Liver (tissue), 8 donors: ENCODE measurements at regions not wholly inside any gene's neighbourhood (a gene's known extent, or its start where the extent isn't known, plus 50 kb on each side); places are given as distances from the start of the nearest gene placed in this dataset.

Experiments used
- DNase-seq: peaks from one replicate; pipeline ENCODE4 v3.0.0-alpha.2; 2017; ENCODE audit warnings: low spot score
- H3K27ac ChIP-seq, 2 donors: one replicate each; pipeline ENCODE4 v1.7.0; 2013; ENCODE audit warnings: inconsistent platforms in 2 of 2, low read length in 2 of 2, control low read depth in 1 of 2, low read depth in 1 of 2, mild to moderate bottlenecking in 1 of 2
- H3K27me3 ChIP-seq, 4 donors: one replicate each; pipeline versions ENCODE4 v1.6.1 to v1.7.0; 2013; ENCODE audit warnings: low read length in 3 of 4, inconsistent platforms in 1 of 4, mild to moderate bottlenecking in 1 of 4, moderate library complexity in 1 of 4; ENCODE audit not compliant: control insufficient read depth in 4 of 4, insufficient read depth in 4 of 4
- H3K36me3 ChIP-seq, 4 donors: one replicate each; pipeline versions ENCODE4 v1.6.1 to v1.7.0; 2013; ENCODE audit warnings: low read length in 3 of 4, mild to moderate bottlenecking in 3 of 4, low read depth in 1 of 4, moderate library complexity in 1 of 4; ENCODE audit not compliant: control insufficient read depth in 4 of 4, insufficient read depth in 3 of 4
- H3K4me1 ChIP-seq, 4 donors: one replicate each; pipeline versions ENCODE4 v1.6.1 to v1.7.0; 2013; ENCODE audit warnings: low read length in 3 of 4, mild to moderate bottlenecking in 3 of 4, moderate library complexity in 1 of 4; ENCODE audit not compliant: control insufficient read depth in 4 of 4, insufficient read depth in 4 of 4
- H3K4me3 ChIP-seq, 3 donors: one replicate each; pipeline versions ENCODE4 v1.6.1 to v1.7.0; 2013; ENCODE audit warnings: low read length in 3 of 3, control low read depth in 1 of 3, low read depth in 1 of 3, mild to moderate bottlenecking in 1 of 3
- H3K9ac ChIP-seq, 2 donors: one replicate each; pipeline ENCODE4 v1.7.0; 2013; ENCODE audit warnings: low read length in 2 of 2, mild to moderate bottlenecking in 2 of 2, moderate library complexity in 2 of 2, control low read depth in 1 of 2, low read depth in 1 of 2
- H3K9me3 ChIP-seq, 4 donors: one replicate each; pipeline versions ENCODE4 v1.6.1 to v1.7.0; 2013; ENCODE audit warnings: low read length in 3 of 4; ENCODE audit not compliant: control insufficient read depth in 4 of 4
- EGR1 ChIP-seq, 2 donors: IDR thresholded peaks; 2 replicates each; pipeline ENCODE4 v1.6.1; 2016 to 2018; ENCODE audit warnings: antibody characterized with exemption in 2 of 2, low read depth in 2 of 2
- FOXA1 ChIP-seq: IDR thresholded peaks from 2 replicates; pipeline ENCODE4 v1.6.1; 2016; ENCODE audit warnings: antibody characterized with exemption
- FOXA2 ChIP-seq: IDR thresholded peaks from 2 replicates; pipeline ENCODE4 v1.6.1; 2016; ENCODE audit warnings: antibody characterized with exemption
- GABPA ChIP-seq, 2 donors: IDR thresholded peaks in 1 of 2; conservative IDR thresholded peaks in 1 of 2; 2 replicates each; pipeline ENCODE4 v1.6.1; 2016; ENCODE audit warnings: antibody characterized with exemption in 2 of 2, mild to moderate bottlenecking in 1 of 2, moderate library complexity in 1 of 2
- HNF4A ChIP-seq, 2 donors: conservative IDR thresholded peaks; 2 replicates each; pipeline ENCODE4 v1.6.1; 2016; ENCODE audit warnings: antibody characterized with exemption in 2 of 2, mild to moderate bottlenecking in 2 of 2
- JUND ChIP-seq, 2 donors: IDR thresholded peaks; 2 replicates each; pipeline ENCODE4 v1.6.1; 2016; ENCODE audit warnings: antibody characterized with exemption in 2 of 2
- NR2F2 ChIP-seq: IDR thresholded peaks from 2 replicates; pipeline ENCODE4 v1.6.1; 2016; ENCODE audit warnings: antibody characterized with exemption
- RAD21 ChIP-seq, 2 donors: IDR thresholded peaks; 2 replicates each; pipeline ENCODE4 v1.6.1; 2016; ENCODE audit warnings: antibody characterized with exemption in 2 of 2, mild to moderate bottlenecking in 2 of 2
- RXRA ChIP-seq, 2 donors: IDR thresholded peaks; 2 replicates each; pipeline ENCODE4 v1.6.1; 2017 to 2018; ENCODE audit warnings: antibody characterized with exemption in 2 of 2, mild to moderate bottlenecking in 1 of 2
- TAF1 ChIP-seq: conservative IDR thresholded peaks from 2 replicates; pipeline ENCODE4 v1.6.1; 2016; ENCODE audit warnings: antibody characterized with exemption, mild to moderate bottlenecking
- YY1 ChIP-seq: IDR thresholded peaks from 2 replicates; pipeline ENCODE4 v1.6.1; 2016; ENCODE audit warnings: antibody characterized with exemption, mild to moderate bottlenecking
- WGBS: extraction: QIAGEN DNeasy Blood & Tissue Kit; methylation state at CpG from one replicate; pipeline ENCODE4 v1.1.7; 2013; 5-methylcytosine and 5-hydroxymethylcytosine counted together
- TF ChIP-seq, protein P1 (sequence below): fragments of 150-350 bp; IDR thresholded peaks from 2 replicates; pipeline ENCODE4 v1.5.1; 2017; ENCODE audit warnings: improper control_type of control experiment, low read depth, low read length; ENCODE audit not compliant: missing input control
- TF ChIP-seq, protein P2 (sequence below): IDR thresholded peaks from 2 replicates; pipeline ENCODE4 v1.6.1; 2016; ENCODE audit warnings: antibody characterized with exemption
- donor health status: healthy.
- donor health status: healthy.
- donor health status: healthy.
- donor health status: healthy.
- donor health status: healthy.

DNA sequence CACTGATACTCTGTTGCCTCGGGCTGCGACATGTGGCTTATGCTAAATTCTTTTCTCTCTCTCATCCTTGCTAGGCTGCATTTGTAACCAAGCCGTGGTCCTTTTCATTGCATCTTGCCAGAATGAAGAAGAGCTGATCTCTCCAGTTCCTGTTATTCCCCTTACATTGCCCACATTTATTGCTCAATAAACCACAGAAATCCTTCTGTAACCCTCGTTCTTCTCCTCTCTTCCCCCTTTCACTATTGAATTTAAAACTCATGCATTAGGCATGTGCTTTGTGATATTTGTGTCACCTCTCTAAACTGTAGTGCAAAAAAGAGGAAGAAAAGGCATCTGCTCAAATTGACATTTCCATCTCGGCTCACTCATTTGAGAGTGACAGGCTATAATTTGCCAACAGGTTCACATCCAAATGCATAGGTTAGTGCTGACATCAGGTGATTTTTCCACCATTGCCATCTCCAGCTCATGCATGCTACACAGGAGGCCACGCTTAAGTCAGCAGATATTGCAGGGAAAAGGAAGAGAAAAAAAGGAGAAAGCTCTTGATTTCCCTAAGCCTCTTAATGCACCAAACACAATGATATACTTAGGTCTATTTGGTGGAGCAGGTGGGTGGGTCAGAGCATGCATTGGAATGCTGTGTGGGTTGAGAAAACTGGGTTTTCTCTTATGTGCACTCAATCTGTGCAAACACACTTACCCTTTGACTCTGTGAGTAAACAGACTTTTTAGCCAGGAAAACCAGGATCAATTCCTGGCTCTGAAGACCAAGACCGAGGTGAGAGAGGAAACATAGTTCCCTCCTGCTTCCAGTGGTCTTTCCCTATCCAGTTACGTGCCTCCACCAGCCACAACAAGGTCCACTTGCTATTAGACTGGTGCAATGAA lies 642.7 kb downstream of the HS3ST4 start:
- no peaks in the 10 kb centered on the region for H3K9me3 ChIP-seq
- no peaks in the 10 kb centered on the region for H3K36me3 ChIP-seq
- WGBS = 44% methylated on average over 8 of the region's 8 CpGs
- peak overlapping the region; percentile 10 to 57 (median 50) for H3K4me3 ChIP-seq
- no peaks in the 10 kb centered on the region for H3K27me3 ChIP-seq
- H3K4me1 ChIP-seq = peaks cover 2 to 24% (median 23%) of the 10 kb centered on the region in 4 donors
- no peak for DNase-seq
- TF ChIP-seq TAF1 (no peak), RAD21 (IDR thresholded peaks at IDR 0.05) (peak in 1 of 2 donors; percentile 15), FOXA2 (peak; percentile 77), NR2F2 (no peak), FOXA1 (peak; percentile 49), HNF4A (conservative IDR thresholded peaks at IDR 0.05) (peak; percentile 34 to 45), EGR1 (IDR thresholded peaks at IDR 0.05; ENCODE audit: low read depth in 2 of 2) (peak in 1 of 2 donors; percentile 17), YY1 (no peak), RXRA (IDR thresholded peaks at IDR 0.05) (peak in 1 of 2 donors; percentile 52)
- TF ChIP-seq, protein P1, sequence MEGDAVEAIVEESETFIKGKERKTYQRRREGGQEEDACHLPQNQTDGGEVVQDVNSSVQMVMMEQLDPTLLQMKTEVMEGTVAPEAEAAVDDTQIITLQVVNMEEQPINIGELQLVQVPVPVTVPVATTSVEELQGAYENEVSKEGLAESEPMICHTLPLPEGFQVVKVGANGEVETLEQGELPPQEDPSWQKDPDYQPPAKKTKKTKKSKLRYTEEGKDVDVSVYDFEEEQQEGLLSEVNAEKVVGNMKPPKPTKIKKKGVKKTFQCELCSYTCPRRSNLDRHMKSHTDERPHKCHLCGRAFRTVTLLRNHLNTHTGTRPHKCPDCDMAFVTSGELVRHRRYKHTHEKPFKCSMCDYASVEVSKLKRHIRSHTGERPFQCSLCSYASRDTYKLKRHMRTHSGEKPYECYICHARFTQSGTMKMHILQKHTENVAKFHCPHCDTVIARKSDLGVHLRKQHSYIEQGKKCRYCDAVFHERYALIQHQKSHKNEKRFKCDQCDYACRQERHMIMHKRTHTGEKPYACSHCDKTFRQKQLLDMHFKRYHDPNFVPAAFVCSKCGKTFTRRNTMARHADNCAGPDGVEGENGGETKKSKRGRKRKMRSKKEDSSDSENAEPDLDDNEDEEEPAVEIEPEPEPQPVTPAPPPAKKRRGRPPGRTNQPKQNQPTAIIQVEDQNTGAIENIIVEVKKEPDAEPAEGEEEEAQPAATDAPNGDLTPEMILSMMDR = no peak
- TF ChIP-seq, protein P2, sequence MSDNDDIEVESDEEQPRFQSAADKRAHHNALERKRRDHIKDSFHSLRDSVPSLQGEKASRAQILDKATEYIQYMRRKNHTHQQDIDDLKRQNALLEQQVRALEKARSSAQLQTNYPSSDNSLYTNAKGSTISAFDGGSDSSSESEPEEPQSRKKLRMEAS = no peak
- no peak overlapping the region for H3K9ac ChIP-seq
- H3K27ac ChIP-seq = no peak overlapping the region

DNA sequence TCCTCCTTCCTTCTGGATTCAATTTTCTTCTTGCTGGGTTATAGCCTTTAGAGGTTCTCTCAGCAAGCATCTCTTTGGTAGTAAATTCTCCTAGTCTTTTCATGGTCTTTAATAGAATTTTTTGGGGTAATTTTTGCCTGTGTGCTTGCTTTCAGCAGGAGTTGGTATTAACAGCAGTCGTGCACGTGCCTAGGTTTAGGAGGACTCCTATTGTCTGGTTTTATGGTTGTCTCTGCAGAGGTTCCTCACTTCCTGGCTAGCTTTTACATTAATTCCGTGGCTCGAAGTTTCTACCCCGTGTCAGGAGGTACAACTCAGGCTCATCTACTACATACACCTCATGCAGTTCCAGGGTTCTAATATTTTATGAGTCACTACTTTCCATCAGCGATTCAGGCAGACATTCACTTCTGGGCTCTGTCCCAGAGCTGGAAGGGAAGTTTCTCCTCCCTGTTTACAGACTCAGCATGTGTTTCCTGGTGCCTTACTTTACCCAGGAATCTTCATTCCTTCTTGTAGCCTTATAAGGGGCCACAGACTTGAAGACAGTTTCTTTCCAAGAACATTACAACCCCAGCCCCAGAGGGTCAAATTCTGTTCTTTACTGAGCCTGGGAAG lies 643.6 kb downstream of the HS3ST4 start:
- Histone ChIP-seq H3K4me3 (peak overlapping the region; percentile 10 to 57 (median 50)), H3K27me3 (no peaks in the 10 kb centered on the region), H3K27ac (no peak overlapping the region), H3K4me1 (peaks cover 2 to 24% (median 23%) of the 10 kb centered on the region in 4 donors), H3K9ac (no peak overlapping the region), H3K9me3 (no peaks in the 10 kb centered on the region), H3K36me3 (no peaks in the 10 kb centered on the region)
- no peak for DNase-seq
- 32% methylated on average over 6 of the region's 6 CpGs for WGBS
- TF ChIP-seq, protein P2 = no peak
- TF ChIP-seq EGR1 (IDR thresholded peaks at IDR 0.05; ENCODE audit: low read depth in 2 of 2) (no peak), YY1 (no peak), GABPA (IDR thresholded peaks at IDR 0.05 in 1 of 2, conservative IDR thresholded peaks at IDR 0.05 in 1 of 2) (no peak), FOXA2 (no peak), HNF4A (conservative IDR thresholded peaks at IDR 0.05) (no peak), JUND (IDR thresholded peaks at IDR 0.05) (no peak), RAD21 (IDR thresholded peaks at IDR 0.05) (no peak), FOXA1 (no peak), TAF1 (no peak)
- TF ChIP-seq, protein P1 = no peak
